GM13976 (cell line): ENCODE measurements at regions not wholly inside any gene's neighbourhood (a gene's known extent, or its start where the extent isn't known, plus 50 kb on each side); places are given as distances from the start of the nearest gene placed in this dataset.

Experiments
- DNase-seq: peaks from one replicate; pipeline ENCODE4 v3.0.0; 2012; ENCODE audit warnings: low spot score
- CTCF ChIP-seq: IDR thresholded peaks from 2 replicates; pipeline ENCODE4 v1.5.1; 2012; ENCODE audit warnings: borderline replicate concordance, mild to moderate bottlenecking; ENCODE audit not compliant: insufficient read depth; ENCODE audit errors: extremely low read depth, missing control alignments, control extremely low read depth
- in situ Hi-C: fragments of 300-500 bp; cut with MboI; formaldehyde crosslinking; loops from one replicate; pipeline ENCODE4 v1.12.0; 2022; ENCODE audit warnings: low sequenced_read_pairs, mixed read lengths, inconsistent platforms; ENCODE audit not compliant: unreplicated experiment

GRCh38 chr7:16014031-16014430 lies 327.5 kb upstream of the MEOX2 start:
- in situ Hi-C loops: no loop called here
- no peak for DNase-seq
- TF ChIP-seq CTCF: no peak

- in situ Hi-C loops: no loop called here
- no peak for DNase-seq
- TF ChIP-seq CTCF: no peak
Observed at GRCh38 chr7:16007911-16008310, 321.4 kb upstream of the MEOX2 start.

- TF ChIP-seq CTCF: no peak
- in situ Hi-C loops: no loop called here
- no peak for DNase-seq
Observed at GRCh38 chr7:16004702-16005101, 318.2 kb upstream of the MEOX2 start.

GRCh38 chr7:16001477-16001876 lies 315.0 kb upstream of the MEOX2 start:
- DNase-seq: no peak
- TF ChIP-seq CTCF: no peak
- in situ Hi-C loops: no loop called here

GRCh38 chr7:15998617-15999016 lies 312.1 kb upstream of the MEOX2 start:
- in situ Hi-C loops: no loop called here
- no peak for DNase-seq
- no peak for TF ChIP-seq CTCF

GRCh38 chr7:15995027-15995426 lies 308.5 kb upstream of the MEOX2 start:
- DNase-seq: no peak
- in situ Hi-C loops: no loop called here
- no peak for TF ChIP-seq CTCF

GRCh38 chr7:15989194-15989593 lies 302.7 kb upstream of the MEOX2 start:
- no peak for TF ChIP-seq CTCF
- DNase-seq: no peak
- in situ Hi-C loops: no loop called here
